HG02938 (cell line): ENCODE measurements at regions not wholly inside any gene's neighbourhood (a gene's known extent, or its start where the extent isn't known, plus 50 kb on each side); places are given as distances from the start of the nearest gene placed in this dataset.

Source experiments
- ATAC-seq: cut with Tn5 transposase; IDR thresholded peaks from one replicate; pipeline ENCODE4 v1.9.1; 2021; ENCODE audit warnings: mild to moderate bottlenecking, moderate library complexity; ENCODE audit not compliant: unreplicated experiment

GRCh38 chr2:104790100-104790811 is 63.7 kb upstream of the POU3F3 start:
- no peak for ATAC-seq

- no peak for ATAC-seq
Measured at GRCh38 chr2:104790901-104791495, 62.9 kb upstream of the POU3F3 start.

GRCh38 chr2:104793966-104794365 is 59.9 kb upstream of the POU3F3 start:
- no peak for ATAC-seq

- no peak for ATAC-seq
Measured at GRCh38 chr2:104794441-104794840, 59.5 kb upstream of the POU3F3 start.
